NCI-H2196 treated with DMSO at 0.1 percent for 48 hours (cell line): ENCODE measurements at regions not wholly inside any gene's neighbourhood (a gene's known extent, or its start where the extent isn't known, plus 50 kb on each side); places are given as distances from the start of the nearest gene placed in this dataset.

ENCODE experiments used
- DNase-seq: peaks from one replicate; lab custom pipeline; 2025; ENCODE audit not compliant: unreplicated experiment; lab: John Stamatoyannopoulos, UW

DNA sequence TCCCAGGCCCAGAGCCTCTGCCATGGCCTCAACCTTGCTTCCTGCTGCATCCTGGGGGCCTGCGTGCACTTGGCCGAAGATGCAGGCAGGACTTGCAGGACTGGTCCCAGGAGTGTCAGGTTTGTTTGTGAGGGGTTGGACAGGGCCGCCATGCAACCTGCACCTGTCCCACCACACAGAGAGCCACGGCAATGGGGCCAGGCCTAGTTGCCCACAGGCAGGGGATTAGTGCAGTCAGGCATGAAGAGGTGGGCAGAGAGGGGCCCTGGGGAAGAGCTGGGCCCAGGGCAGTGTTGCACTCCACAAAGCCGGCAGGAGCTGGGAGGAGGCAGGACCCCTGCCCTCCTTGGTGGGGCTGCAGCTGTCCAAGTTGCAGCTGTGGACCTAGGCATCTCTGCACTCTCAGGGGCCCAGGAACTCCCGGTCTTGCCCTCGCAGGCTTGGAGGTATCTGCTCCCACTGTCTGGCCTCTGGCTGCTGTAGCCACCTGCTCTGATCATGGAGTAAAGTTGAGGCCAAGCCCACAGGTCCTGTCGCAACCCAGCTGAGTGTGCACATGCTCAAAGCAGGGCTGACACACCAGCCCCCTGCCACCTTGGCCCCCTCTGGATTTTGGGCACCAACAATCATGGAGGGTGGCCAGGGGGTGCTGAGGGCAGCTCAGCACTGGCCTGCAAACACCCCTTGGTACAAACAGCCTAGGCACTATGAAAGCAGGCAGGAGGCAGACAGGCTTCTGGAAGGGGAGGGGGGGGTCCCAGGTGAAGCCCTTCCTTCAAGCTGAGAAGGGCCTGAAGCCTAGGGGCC, 190.4 kb upstream of the PCDH10 start:
- DNase-seq = no peak

DNA sequence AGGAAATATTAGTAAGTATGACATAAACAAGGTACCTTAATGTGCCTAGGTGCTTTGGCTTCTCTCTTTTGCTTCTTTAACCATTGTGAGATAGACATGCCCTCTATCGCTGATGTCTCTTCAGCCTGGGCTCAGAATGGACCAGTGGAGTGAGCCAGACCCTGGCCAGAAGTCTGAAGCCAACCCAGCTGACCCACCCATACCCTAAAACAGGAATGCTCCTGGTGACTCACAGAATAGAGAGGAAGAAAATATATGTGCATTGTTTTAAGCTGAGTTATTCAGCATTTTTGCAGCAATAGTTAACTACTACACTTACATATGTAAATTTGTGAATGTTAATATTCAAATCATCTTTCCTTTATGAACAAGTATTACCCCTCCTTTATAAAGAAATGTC, 167.5 kb upstream of the PCDH10 start:
- no peak for DNase-seq

DNA sequence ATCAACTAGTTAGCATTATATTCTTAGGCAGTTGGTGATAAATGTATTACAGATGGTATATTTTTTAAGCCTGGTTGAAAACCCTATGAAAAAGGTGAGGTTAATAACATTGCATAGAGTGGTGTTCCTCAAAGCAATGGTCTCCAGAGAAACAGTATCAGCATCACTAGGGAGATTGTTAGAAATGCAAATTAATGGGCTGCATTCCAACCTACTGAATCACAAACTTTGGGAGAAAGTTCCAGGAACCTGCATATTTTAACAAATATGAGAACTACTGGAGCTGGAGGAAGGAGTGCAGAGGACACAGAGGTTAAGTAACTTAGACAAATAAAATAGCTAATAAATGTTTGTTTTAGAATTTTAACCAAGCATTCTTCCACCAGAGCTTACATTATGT, 166.9 kb upstream of the PCDH10 start:
- no peak for DNase-seq

DNA sequence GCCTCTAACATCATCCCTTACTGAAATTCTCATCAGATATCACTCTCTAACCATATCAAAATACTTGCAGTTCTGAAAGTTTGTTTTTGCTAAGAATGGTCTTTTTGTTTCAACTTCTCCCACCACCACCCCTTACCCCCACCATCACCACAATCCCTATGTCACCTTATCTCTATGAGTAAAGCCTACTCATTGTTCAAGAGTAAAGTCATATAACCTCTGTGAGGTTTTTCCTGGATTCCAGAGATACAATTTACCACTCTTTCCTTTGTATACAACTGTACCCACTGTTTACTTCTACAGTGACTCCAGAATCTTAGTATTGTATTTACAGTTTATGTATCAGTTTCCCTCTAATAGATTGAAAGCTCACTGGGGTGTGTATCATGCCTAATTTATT, 158.0 kb upstream of the PCDH10 start:
- no peak for DNase-seq

DNA sequence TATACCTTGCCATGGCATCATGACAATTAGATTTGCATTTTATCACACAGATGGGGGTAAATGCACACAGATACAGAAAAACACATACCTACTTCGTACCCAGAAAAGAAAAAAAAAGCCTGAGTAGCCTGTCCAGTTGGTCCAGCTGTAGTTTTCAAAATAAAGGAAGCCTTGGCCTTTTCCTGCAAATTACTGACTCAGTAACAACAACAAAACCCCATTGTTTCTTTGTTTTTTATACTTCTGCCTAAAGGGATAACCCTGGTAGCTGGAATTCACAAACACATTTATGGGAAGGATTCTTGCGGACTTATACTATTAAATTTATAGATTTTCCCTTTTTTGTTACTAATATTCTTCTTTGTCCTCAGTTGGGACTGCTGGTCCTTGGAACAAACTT, 156.4 kb upstream of the PCDH10 start:
- DNase-seq = no peak

DNA sequence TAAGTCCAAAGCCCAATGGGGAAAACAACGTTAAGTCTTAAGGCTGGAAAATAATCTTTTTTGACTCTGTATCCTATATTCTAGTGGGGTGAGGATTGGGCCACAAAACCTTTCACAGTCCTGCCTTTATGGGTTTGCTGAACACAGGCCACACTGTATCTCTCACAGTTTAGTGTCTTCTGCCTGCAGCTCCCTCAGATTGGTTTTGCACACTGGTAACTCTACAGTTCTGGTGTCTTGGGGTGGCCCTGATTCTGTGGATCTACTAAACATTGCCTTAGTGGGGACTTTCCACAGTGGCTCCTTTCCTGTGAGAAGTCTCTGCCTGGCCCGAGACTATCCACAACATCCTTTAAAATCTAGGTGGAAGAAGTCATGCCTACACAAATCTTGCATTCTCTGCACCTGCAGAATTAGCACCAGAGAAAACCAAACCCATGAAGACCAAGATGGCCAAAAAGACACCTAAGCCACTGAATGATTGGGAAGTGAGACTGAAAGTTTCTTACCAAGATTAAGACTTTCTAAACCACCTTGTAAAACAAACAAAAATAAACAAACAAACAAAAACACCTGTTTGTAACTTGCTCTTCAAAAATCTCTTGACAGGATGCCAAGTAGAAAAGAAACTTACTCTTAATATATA, 150.4 kb upstream of the PCDH10 start:
- DNase-seq = no peak

DNA sequence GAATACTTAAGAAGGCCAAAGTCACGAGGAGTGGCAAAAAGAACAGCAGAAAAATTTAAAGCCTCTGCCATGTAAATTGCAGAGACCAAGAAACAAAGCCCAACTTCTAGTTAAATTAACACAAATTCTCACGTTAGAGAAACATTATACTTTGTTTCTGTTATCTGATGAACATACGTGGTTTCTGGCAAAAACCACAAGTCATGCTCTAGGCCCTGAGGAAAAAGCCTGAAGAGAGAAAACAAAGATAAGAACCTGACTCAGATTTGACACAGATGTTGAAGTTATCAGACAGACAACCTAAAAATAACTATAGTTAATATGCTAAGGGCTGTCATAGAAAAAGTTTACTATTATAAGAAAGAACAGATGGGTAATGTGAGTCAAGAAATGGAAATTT, 149.1 kb upstream of the PCDH10 start:
- no peak for DNase-seq

DNA sequence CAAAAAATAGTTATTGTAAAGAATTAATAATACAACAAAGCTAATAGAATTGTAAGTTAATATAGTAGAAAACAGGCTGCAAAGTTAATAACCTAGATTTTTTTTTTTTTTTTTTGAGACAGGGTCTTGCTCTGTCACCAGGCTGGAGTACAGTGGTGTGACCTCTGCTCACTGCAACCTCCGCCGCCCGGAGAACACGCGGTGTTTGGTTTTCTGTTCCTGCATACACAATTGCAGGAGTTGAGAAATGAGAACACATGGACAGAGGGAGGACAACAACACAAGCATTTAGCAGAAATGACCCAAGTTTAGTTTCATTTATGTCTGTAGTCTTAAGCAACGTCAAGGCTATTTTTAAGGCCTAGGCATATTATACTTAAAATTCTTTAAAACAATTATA, 145.9 kb upstream of the PCDH10 start:
- no peak for DNase-seq

DNA sequence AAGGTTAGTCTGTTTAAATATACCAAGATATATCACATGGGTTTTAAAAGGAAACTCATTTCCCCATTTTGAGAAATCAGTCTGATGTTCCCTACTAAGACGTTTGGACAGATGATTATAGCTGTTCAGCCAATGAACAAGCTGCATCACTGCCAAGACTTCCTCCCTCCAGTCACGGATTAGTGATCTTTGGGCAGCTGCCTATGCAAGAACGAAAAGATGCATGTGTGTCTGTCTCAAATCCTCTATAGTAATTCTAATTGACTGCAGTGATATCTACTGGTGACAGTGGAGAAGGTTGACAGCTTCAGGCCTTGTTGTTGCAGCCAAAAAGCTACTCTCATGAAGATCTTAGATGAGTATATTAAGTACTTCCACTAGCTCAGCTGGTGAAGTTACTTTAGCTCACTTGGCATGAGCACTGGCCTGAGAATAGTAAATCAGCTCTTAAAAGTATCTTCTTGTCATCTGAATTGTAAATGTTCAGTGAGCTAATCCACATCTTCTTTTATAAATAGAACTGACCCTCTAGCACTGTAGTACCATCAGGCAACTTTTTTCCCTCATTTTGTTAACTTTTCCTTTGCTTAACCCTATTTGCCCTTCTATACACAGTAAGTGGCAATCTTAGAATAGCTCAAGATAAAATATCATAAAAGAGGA, 134.5 kb upstream of the PCDH10 start:
- DNase-seq = no peak

DNA sequence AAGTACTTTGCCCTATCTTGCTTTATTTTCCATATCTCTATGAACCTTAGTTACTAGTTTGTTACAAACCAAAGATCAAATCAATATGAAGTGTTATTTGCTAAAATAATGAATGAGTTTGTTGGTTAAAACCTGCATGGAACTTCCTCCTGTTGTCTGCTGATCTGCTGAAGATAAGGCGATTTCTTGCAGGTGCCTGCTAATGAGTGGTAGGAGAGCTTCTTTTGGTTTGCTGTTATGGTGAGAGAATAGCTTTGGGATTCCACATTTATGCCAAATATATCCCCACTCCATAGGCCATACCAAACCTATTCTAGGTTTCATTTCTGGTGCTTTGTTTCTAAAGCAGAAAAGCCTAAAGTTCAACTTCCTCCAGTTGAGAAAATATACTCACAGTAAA, 103.8 kb upstream of the PCDH10 start:
- no peak for DNase-seq

DNA sequence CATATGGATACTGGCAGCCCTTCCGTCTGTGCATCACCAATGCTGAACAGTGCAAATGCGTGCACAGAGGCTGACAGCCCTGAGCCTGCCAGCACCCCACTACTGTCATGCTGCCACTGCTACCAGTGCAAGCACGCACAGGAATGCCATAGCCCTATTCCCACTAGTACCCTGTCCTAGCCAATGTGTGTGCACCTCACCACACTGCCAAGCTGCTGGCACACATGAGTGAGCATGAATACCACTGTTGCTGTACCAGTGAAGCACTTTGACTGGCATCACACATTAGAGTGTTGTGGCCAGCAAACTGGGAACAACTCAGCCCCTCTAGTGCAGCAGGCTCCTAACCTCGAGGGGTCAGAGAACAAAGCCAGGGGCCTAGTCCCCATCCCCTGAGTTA, 102.9 kb upstream of the PCDH10 start:
- DNase-seq = no peak

DNA sequence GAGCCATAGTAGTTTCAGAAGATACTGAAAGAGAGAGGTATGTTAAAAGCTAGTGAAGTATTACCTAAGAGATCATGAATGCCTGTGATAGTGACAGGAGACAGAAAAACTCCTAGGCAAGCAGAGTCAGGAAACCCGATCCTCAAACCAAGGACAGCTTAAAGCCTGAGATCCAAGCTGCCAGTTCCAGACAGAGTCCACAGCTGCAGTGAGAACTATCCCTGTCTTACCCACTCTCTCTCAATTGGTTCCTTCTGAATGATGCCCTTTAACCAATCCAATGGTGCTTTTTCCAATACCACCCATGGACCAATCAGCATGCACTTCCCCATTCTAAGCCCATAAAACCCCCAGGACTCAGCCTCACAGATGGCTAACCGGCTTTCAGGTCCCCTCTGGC, 90.4 kb upstream of the PCDH10 start:
- DNase-seq = no peak

DNA sequence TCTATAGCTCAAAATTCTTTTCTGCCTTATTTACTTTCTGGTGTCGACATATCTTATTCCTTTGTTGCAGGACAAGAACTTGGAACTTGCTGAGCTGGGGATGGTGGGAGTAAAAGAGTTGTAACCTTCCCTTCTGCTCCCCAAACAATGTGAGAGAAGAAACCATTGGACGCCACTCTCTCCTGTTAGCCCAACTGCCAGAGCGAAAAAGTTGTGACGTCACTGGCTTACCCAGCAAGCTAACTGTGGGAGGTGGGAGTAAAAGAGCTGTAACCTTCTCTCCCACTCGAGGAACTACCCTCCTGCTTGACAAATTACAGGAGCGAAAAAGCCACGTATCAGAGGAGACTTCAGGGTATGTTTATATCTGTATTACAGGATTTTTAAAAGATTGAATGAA, 90.0 kb upstream of the PCDH10 start:
- no peak for DNase-seq

DNA sequence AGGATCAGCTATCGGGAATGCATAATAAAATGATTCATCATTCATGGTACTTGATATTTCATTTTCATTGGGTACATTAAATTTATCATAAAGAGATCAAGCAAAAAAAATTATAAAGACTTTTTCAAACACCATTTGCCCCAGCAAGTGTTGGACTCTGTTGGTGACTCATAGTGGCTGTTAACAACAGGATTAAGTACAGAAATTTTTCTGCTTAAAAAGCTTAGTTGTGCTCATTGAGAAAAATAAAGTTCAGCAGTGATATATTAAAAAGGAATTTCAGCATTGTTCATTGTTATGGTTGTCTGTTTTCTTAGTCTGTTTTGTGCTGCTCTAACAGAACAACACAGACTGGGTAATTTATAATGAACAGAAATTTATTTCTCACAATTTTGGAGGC, 86.2 kb upstream of the PCDH10 start:
- DNase-seq = no peak

DNA sequence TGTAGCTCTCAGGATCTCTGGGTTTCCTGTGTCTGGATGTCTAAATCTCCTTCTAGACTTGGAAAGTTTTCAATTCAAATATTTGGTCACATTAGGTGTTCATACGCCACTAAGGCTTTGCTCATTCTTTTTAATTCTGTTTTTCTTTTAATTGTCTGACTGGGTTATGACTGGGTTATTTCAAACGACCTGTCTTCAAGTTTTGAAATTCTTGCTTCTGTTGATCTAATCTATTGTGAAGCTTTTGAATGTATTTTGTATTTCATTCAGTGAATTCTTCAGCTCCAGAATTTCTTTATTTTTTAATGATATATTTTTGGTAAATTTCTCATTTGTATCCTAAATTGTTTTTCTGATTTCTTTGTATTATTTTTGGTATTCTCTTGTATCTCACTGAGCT, 81.0 kb upstream of the PCDH10 start:
- DNase-seq = no peak

DNA sequence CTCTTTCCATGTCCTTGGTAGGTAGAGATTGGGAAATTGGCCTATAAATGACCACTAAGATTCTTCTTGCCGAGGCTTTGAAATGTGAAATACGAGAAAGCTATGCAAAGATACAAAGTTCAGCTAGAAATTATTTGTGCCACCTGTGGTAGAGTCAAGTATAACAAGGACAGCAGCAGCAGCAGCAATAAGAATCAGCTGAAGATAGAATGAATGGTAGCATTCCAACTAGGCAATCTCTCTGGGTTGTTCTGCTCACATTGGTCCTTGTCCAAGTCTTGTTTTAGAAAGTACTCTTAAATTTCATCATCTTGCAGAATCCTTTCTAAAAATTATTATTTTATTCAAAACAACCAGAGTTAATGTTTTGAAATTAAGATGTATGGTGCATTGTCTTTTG, 67.8 kb upstream of the PCDH10 start:
- no peak for DNase-seq

DNA sequence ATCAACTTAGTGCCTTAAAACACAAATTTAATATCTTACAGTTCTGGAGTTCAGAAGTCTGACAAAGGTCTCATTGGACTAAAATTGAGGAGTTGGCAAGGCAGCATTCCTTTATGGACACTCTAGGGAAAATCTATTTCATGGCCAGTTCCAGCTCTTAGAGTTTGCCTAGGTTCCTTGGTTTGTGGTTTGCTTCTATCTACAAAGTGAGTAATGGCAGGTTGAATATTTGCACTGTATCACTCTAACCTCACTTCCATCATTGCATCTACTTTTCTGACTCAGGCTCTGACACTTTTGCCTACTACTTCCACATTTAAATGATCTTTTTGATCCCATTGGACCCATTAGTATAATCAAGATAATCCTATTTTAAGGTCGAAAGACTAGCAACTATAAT, 64.7 kb upstream of the PCDH10 start:
- no peak for DNase-seq

DNA sequence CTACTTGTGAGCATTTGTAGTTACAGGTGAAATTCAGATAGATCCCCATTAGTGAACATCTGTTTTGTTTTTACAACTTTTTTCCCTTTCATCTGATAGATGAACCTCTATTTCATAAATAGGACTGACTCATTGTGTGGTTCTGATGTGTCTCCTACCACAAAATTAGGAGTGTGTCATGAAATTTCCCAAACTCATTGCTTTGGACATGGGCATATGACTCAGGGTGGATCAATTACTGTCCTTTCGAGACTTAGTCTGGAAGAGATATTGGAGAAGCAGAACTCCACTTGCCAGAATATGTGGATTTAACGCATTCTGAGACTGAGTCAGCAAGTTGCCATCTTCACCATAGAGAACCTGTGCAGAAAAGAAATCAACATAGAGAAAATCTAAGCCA, 53.5 kb upstream of the PCDH10 start:
- DNase-seq = no peak

DNA sequence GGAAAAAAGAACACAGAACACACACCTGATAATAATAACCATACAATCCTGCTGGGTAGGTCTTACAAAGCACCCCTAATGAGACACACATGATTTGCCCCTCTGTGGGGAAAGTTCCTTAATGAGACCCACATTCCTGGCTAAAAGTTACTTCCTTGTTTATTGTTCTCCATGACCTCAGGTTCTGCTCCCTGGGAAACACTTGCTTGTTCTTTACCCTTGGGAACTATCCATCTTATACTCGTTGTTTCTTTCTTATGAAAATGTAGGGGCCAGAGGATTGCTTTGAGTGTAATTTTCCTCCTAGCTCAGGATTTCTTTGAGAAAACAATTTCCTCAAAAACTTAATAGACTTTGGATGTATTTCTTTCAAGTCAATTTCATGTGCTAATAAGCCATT, 52.1 kb upstream of the PCDH10 start:
- DNase-seq = no peak
